ENCODE measurements at regions not wholly inside any gene's neighbourhood (a gene's known extent, or its start where the extent isn't known, plus 50 kb on each side); places are given as distances from the start of the nearest gene placed in this dataset.

- Histone ChIP-seq H2AFZ (ENCODE audit: low read depth) (peak overlapping the region; percentile 91), H3K9me3 (no peaks in the 10 kb centered on the region), H3K9ac (peak overlapping the region; percentile 30; the same call in 1 of the 2 replicates), H3K27ac (ENCODE audit: low read depth in 2 of 2, low read length in 1 of 2) (peak overlapping the region in 1 of 2 experiments; percentile 82; a peak in 3 of 4 replicates), H3K79me2 (ENCODE audit: insufficient read depth) (no peaks in the 10 kb centered on the region), H3K27me3 (ENCODE audit: insufficient read depth) (no peaks in the 10 kb centered on the region), H3K9me2 (no peaks in the 10 kb centered on the region), H3K4me2 (peak overlapping the region; percentile 55), H3K4me1 (ENCODE audit: control insufficient read depth in 1 of 2, insufficient read depth in 2 of 2, low read depth in 1 of 2, low read length in 1 of 2) (peaks cover 0 to 29% of the 10 kb centered on the region in 2 experiments), H3K4me3 (ENCODE audit: low read depth in 2 of 2, low read length in 1 of 2) (no peak overlapping the region; a peak in 1 of 4 replicates), H3K36me3 (replicated peaks in 1 of 2; ENCODE audit: control insufficient read depth in 1 of 2, insufficient read depth in 2 of 2, low read length in 1 of 2) (no peaks in the 10 kb centered on the region), H3F3A (replicated peaks; ENCODE audit: insufficient read depth) (peaks cover 28% of the 10 kb centered on the region), H4K20me1 (ENCODE audit: insufficient read depth) (no peaks in the 10 kb centered on the region)
- CTCF ChIA-PET, result interaction anchor here (1.4 kb wide), 1 partner anchor 42 kb away, joined by 3 read pairs; no protein-coding TSS in a partner anchor
- TF ChIP-seq ZBTB33 (IDR thresholded peaks at IDR 0.05; ENCODE audit: borderline replicate concordance, low read depth), result no peak
- no peak for TF ChIP-seq CTCF (IDR thresholded peaks at IDR 0.05)
- TF ChIP-seq RAD21 (IDR thresholded peaks at IDR 0.05; ENCODE audit: low read length), result no peak
- TF ChIP-seq SMC3 (IDR thresholded peaks at IDR 0.05; ENCODE audit: low read depth, low read length), result no peak
- no peak for TF ChIP-seq PBX3 (IDR thresholded peaks at IDR 0.05)
- POLR2A ChIA-PET, result no interaction called here
- 62% methylated on average over 5 of the region's 5 CpGs for WGBS (ENCODE audit: low lambda C conversion rate)
- no peak for DNase-seq
Measured at GRCh38 chr2:195532628-195533271, 124.3 kb upstream of the SLC39A10 start.

GRCh38 chr2:195532255-195532627 lies 124.8 kb upstream of the SLC39A10 start:
- Histone ChIP-seq H3K27me3 (ENCODE audit: insufficient read depth) (no peaks in the 10 kb centered on the region), H3K79me2 (ENCODE audit: insufficient read depth) (no peaks in the 10 kb centered on the region), H3K4me1 (ENCODE audit: control insufficient read depth in 1 of 2, insufficient read depth in 2 of 2, low read depth in 1 of 2, low read length in 1 of 2) (peaks cover 0 to 29% of the 10 kb centered on the region in 2 experiments), H3K9ac (peak overlapping the region; percentile 30; the same call in 1 of the 2 replicates), H3K9me3 (no peaks in the 10 kb centered on the region), H3F3A (replicated peaks; ENCODE audit: insufficient read depth) (peaks cover 28% of the 10 kb centered on the region), H3K36me3 (replicated peaks in 1 of 2; ENCODE audit: control insufficient read depth in 1 of 2, insufficient read depth in 2 of 2, low read length in 1 of 2) (no peaks in the 10 kb centered on the region), H3K4me2 (no peak overlapping the region), H3K9me2 (no peaks in the 10 kb centered on the region), H4K20me1 (ENCODE audit: insufficient read depth) (no peaks in the 10 kb centered on the region), H2AFZ (ENCODE audit: low read depth) (peak overlapping the region; percentile 91; the same call in 1 of the 2 replicates), H3K27ac (ENCODE audit: low read depth in 2 of 2, low read length in 1 of 2) (peak overlapping the region in 1 of 2 experiments; percentile 82; a peak in 2 of 4 replicates), H3K4me3 (ENCODE audit: low read depth in 2 of 2, low read length in 1 of 2) (no peak overlapping the region)
- POLR2A ChIA-PET, result no interaction called here
- WGBS (ENCODE audit: low lambda C conversion rate), result 92% methylated on average over 1 of the region's 1 CpG
- no peak for DNase-seq
- CTCF ChIA-PET, result no interaction called here
- no peak for TF ChIP-seq EP300 (IDR thresholded peaks at IDR 0.05; ENCODE audit: borderline replicate concordance in 1 of 2, low read depth in 1 of 2, low read length in 1 of 2)
- TF ChIP-seq USF1 (IDR thresholded peaks at IDR 0.05; ENCODE audit: borderline replicate concordance, low read depth), result no peak
- no peak for TF ChIP-seq TEAD4 (IDR thresholded peaks at IDR 0.05; ENCODE audit: borderline replicate concordance, insufficient read depth)
- TF ChIP-seq FOXM1 (IDR thresholded peaks at IDR 0.05; ENCODE audit: low read depth), result no peak
- no peak for TF ChIP-seq CTCF (IDR thresholded peaks at IDR 0.05)
- no peak for TF ChIP-seq RAD21 (IDR thresholded peaks at IDR 0.05; ENCODE audit: low read length)
